ENCODE measurements at regions not wholly inside any gene's neighbourhood (a gene's known extent, or its start where the extent isn't known, plus 50 kb on each side); places are given as distances from the start of the nearest gene placed in this dataset.
"Not testable (repeated sequence)": the region's sequence is repeated elsewhere in the genome, so short reads cannot be mapped to it uniquely, and the experiment has no call there.

DNA sequence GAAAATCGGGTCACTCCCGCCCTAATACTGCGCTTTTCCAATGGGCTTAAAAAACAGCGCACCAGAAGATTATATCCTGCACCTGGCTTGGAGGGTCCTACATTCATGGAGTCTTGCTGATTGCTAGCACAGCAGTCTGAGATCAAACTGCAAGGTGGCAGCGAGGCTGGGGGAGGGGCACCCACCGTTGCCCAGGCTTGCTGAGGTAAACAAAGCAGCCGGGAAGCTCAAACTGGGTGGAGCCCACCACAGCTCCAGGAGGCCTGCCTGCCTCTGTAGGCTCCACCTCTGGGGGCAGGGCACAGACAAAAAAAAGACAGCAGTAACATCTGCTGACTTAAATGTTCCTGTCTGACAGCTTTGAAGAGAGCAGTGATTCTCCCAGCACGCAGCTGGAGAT, 150.6 kb upstream of the ANKFN1 start:
- DNase-seq (ENCODE audit: low read depth in 3 of 3) = not testable (repeated sequence)

GRCh38 chr17:56009795-56010651, 143.3 kb upstream of the ANKFN1 start:
- DNase-seq (ENCODE audit: low read depth in 3 of 3) = no peak

- DNase-seq (ENCODE audit: low read depth in 3 of 3) = no peak
Measured at GRCh38 chr17:56011406-56012131, 141.7 kb upstream of the ANKFN1 start.

DNA sequence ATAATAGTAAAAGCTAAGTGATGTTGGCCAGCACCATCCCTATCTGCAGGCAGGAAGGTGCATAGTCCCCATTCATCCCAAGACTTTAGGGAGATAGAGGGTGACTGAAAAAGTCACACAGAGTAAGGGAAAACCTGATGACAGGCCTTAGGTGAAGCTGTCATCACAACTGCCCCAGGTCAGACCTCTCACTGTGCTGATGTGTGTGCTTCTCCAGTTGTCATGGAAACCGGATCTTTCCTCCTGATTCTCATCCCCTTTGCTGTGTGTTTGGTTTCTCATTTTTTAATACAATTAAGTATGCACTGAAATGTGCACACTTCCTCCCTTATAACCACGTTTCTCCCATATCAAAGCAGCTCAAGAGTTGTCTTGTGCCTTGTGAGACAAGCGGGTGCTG, 135.1 kb upstream of the ANKFN1 start:
- no peak for DNase-seq (ENCODE audit: low read depth in 3 of 3)

- DNase-seq (ENCODE audit: low read depth in 3 of 3) = no peak
Measured at GRCh38 chr17:56020369-56020768, 132.9 kb upstream of the ANKFN1 start.

GRCh38 chr17:56021681-56022190, 131.5 kb upstream of the ANKFN1 start:
- no peak for DNase-seq (ENCODE audit: low read depth in 3 of 3)

- DNase-seq (ENCODE audit: low read depth in 3 of 3) = no peak
Measured at GRCh38 chr17:56023851-56024250, 129.4 kb upstream of the ANKFN1 start.

- DNase-seq (ENCODE audit: low read depth in 3 of 3) = no peak
Measured at GRCh38 chr17:56026915-56027314, 126.4 kb upstream of the ANKFN1 start.

DNA sequence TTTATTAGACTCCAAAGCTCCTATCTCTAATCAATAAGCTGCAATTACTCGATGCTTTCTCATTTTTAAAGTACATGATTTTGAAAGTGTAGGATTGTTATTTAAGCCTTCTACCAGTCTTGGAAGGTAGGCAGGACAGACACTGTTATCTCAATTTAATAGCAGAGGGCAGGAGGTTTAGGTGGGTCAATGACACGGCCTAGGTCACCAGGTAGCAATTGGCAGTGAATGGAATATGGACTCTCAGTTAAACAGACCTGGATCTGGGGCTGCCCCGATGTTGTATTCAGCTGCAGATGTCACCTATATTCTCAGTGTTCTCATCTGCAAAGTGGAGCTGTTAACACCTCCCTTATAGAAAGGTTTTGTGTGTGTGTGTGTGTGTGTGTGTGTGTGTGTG, 124.4 kb upstream of the ANKFN1 start:
- no peak for DNase-seq (ENCODE audit: low read depth in 3 of 3)

DNA sequence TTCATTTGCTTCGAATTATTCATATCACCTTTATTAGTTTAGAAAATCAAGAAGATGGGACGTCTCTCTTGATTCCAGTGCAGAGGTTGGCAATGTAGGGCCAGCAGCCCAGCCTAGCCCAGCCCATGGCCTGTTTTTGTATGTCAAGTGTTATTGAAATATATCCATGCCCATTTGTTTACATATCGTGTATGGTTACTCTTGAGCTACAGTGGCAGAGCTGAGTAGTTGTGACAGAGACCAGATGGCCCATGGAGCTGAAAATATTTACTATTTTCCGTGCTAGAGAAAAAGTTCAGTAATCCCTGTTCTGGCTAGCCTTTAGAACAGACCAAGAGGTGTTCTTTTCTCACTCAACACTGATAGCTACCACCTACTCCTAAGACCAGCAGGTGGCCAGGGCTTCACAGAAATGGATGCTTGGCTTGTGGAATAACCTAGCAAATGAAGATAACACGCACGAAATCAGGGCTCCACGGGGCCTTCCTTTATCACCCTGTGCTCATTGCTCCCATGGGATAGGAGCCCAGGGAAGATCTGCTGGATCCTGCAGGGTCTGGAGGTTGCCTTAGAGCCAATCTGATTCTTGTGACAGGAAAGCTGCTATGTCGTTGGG, 123.2 kb upstream of the ANKFN1 start:
- DNase-seq (ENCODE audit: low read depth in 3 of 3) = no peak

DNA sequence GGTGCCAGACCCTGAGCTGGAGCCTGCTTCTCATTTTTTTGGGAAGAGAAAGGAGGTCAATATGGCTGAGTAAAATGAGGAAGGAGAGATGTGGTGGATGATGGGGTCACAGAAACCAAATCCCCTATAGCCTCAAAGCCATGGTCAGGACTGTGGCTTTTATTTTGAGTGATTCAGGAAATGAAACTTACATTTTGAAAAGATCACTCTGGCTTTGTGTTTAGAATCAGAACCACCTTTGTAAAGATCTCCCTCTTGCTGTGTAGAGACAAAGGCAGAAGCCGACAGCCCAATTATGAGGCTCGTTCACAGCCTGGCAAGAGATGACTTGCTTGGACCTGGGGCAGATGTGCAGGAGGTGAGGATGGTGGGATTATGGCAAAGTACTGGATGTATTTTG, 121.6 kb upstream of the ANKFN1 start:
- DNase-seq (ENCODE audit: low read depth in 3 of 3) = no peak

GRCh38 chr17:56034197-56034635, 119.1 kb upstream of the ANKFN1 start:
- DNase-seq (ENCODE audit: low read depth in 3 of 3) = no peak

DNA sequence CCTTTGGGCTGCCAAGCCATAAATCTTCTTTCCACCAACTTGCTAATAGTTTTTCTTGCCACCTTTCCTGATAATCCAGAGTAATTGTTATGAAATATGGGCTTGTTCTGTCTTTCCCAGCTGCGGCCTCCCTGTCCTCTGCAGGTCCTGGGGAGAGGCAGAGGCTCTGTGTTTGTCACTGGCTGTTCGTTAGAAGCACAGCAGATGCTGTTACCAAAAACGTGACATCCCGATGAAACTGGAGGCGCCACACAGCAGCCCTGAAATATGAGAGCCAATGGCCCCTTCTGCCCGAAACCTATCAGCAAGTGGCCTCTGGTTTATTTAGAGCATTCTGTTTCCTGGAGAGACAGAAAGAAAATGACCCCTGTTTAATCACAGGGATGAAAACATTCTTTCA, 115.1 kb upstream of the ANKFN1 start:
- DNase-seq (ENCODE audit: low read depth in 3 of 3) = no peak

GRCh38 chr17:56045872-56046271, 107.4 kb upstream of the ANKFN1 start:
- DNase-seq (ENCODE audit: low read depth in 3 of 3) = no peak

DNA sequence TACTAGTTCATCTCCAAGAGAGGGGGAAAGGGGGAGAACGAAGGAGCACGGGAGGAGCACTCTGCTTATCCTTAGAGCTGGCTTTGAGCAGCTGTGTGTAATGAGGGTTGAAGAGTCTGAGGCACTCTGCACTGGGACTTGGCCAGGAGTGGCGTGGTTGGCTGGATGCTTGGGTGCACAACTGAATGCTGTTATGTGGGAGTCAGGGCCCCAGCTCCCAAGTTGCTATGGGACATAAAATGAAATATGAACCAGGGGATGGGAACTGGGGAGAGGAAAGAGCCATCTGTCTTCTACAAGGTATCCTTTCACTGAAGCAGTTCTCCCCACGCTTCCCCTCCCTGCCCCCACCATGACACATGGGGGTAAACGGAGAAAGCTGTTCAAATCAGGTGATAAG, 105.9 kb upstream of the ANKFN1 start:
- no peak for DNase-seq (ENCODE audit: low read depth in 3 of 3)

DNA sequence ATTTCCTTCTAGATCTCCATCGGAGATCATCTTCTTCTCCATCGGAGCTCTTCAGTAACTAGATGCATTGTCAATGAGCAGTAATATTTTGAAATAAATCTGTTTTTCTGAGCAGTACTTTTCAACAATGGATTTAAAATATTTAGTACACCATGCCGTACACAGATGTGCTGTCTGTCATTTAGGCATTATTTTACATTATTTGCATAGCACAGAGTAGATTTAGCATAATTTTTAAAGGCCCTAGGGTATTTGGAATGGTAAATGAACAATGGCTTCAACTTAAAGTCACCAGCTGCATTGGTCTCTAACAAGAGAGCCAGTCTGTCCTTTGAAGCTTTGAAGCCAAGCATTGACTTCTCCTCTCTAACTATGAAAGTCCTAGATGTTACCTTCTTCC, 95.4 kb upstream of the ANKFN1 start:
- no peak for DNase-seq (ENCODE audit: low read depth in 3 of 3)

DNA sequence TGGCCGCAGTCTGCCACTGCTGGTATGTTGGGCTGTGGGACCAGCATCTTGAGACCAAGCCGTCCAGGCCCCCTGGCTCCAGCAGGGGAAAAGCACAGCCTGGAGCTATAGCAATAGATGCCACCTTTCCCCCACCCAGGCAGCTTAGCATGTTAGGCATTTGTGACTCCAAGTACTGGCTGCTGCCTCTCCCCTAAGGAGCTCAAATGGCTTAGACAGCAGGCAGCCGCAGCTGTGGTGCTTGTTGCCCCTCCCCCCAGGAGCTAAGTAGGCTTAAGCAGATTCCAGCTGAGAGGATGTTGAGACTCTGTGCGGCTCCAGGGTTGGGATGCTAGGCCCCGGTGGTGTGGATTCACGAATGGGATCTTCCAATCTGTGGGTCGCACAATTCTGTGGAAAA, 88.8 kb upstream of the ANKFN1 start:
- no peak for DNase-seq (ENCODE audit: low read depth in 3 of 3)

- DNase-seq (ENCODE audit: low read depth in 3 of 3) = no peak
Measured at GRCh38 chr17:56074361-56074890, 78.8 kb upstream of the ANKFN1 start.

DNA sequence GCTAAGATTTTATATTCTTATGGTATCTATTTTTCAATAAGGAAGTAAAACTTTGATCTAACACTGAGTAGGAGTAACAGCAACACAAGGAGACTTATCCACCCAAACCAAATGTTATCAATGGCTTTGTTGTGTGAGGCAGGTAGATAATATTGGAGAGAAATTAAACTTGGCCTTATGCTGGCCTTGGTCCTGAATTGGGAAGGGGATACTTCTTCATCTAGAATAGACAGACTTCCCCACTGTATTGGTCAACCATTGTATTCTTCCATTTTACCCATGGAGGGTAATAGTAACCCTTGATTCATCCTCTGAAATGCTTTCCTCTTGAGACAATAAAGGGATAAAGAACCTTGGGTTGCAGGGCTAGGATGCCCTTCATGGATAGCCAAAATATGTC, 76.3 kb upstream of the ANKFN1 start:
- DNase-seq (ENCODE audit: low read depth in 3 of 3) = no peak

DNA sequence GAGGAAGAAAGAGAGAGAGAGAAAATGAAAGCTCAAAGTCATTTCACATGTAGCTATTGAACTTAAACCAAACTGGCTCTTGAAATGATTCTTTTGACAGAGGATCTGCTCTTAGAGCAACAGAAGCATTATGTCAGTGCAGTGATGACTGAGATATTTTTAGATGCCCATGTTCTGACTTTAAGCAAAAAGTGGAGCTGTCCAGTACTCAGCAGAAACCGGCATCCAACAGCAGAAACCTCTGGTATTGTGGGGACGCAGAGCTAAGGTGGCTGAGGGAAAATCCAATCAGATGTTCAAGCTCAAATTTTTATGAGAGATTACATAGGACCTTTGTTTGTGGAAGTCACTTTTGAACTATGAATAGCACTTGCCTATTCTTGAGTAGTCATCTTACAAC, 69.8 kb upstream of the ANKFN1 start:
- no peak for DNase-seq (ENCODE audit: low read depth in 3 of 3)

DNA sequence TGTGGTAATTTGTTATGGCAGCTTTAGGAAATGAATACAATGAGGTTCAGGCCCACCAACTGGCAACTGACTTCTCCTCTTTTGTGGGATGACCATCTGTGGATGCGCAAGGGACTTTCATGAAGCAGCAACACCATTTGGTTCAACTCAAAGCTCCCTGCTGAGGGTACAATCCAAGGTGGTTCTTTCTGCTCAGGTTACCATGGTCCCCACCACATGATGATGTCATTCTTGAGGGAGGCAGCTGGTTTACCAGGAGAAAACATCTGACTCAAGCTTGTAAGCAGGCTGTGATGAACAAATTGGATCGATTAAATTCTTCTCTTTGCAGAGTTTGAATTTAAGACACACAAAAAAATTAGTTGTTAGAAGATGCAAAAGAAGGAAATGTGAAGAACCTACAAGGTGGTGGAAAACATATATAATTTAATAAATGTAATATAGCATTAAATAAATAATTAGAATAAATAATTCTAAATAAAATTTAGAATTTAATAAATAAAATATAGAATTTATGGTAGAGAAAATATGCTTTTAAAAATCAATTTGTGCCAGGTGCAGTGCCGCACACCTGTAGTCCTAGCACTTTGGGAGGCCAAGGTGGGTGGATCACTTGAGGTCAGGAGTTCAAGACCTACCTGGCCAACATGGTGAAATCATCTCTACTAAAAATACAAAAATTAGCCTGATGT, 67.6 kb upstream of the ANKFN1 start:
- DNase-seq (ENCODE audit: low read depth in 3 of 3) = no peak

DNA sequence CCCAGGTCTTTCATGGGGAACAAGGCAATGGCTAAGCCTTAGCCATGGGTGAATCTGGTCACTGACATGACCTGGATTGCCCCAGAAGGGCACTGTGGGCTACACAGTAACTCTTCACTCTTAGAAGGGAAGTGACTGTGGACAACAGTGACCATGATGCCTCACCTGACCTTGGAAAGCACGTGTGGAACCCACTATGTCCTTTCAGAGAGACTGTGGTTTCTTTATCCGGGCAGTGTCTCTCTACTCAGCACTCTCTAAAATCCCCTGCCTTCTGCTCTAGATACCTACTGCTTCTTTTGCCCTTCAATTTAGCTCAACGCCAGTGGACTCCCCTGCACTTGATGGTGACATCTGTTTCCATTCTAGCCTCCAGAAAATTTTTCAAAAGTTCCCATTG, 66.1 kb upstream of the ANKFN1 start:
- no peak for DNase-seq (ENCODE audit: low read depth in 3 of 3)
